Middle frontal gyrus (tissue), 1 donor: ENCODE measurements at regions not wholly inside any gene's neighbourhood (a gene's known extent, or its start where the extent isn't known, plus 50 kb on each side); places are given as distances from the start of the nearest gene placed in this dataset.
"Not testable (repeated sequence)": the region's sequence is repeated elsewhere in the genome, so short reads cannot be mapped to it uniquely, and the experiment has no call there.

Source experiments
- DNase-seq: peaks from one replicate; pipeline ENCODE4 v3.0.0-alpha.2; 2015; ENCODE audit warnings: low spot score; ENCODE audit errors: extremely low spot score

- DNase-seq = no peak
Observed at GRCh38 chr13:80530902-80531301, 190.0 kb upstream of the SPRY2 start.

- DNase-seq = no peak
Observed at GRCh38 chr13:80530191-80530590, 189.3 kb upstream of the SPRY2 start.

GRCh38 chr13:80529734-80530133, 188.8 kb upstream of the SPRY2 start:
- no peak for DNase-seq

- DNase-seq = no peak
Observed at GRCh38 chr13:80528733-80529132, 187.8 kb upstream of the SPRY2 start.

GRCh38 chr13:80527400-80527799, 186.5 kb upstream of the SPRY2 start:
- no peak for DNase-seq

- DNase-seq = no peak
Observed at GRCh38 chr13:80524447-80525215, 183.7 kb upstream of the SPRY2 start.

GRCh38 chr13:80523134-80523533, 182.2 kb upstream of the SPRY2 start:
- no peak for DNase-seq

- not testable (repeated sequence) for DNase-seq
Observed at GRCh38 chr13:80522463-80522862, 181.5 kb upstream of the SPRY2 start.

GRCh38 chr13:80516818-80517348, 176.0 kb upstream of the SPRY2 start:
- DNase-seq = no peak

- no peak for DNase-seq
Observed at GRCh38 chr13:80515296-80515695, 174.4 kb upstream of the SPRY2 start.

GRCh38 chr13:80513196-80513595, 172.3 kb upstream of the SPRY2 start:
- no peak for DNase-seq

- no peak for DNase-seq
Observed at GRCh38 chr13:80510686-80511085, 169.8 kb upstream of the SPRY2 start.

GRCh38 chr13:80509264-80509663, 168.3 kb upstream of the SPRY2 start:
- no peak for DNase-seq

- no peak for DNase-seq
Observed at GRCh38 chr13:80508031-80508430, 167.1 kb upstream of the SPRY2 start.

- DNase-seq = no peak
Observed at GRCh38 chr13:80504453-80504852, 163.5 kb upstream of the SPRY2 start.

GRCh38 chr13:80502359-80502758, 161.4 kb upstream of the SPRY2 start:
- no peak for DNase-seq

GRCh38 chr13:80501556-80501955, 160.6 kb upstream of the SPRY2 start:
- DNase-seq = no peak

GRCh38 chr13:80499536-80500290, 158.8 kb upstream of the SPRY2 start:
- no peak for DNase-seq

GRCh38 chr13:80498433-80498832, 157.5 kb upstream of the SPRY2 start:
- DNase-seq = no peak

GRCh38 chr13:80497978-80498377, 157.1 kb upstream of the SPRY2 start:
- no peak for DNase-seq

- no peak for DNase-seq
Observed at GRCh38 chr13:80497439-80497838, 156.5 kb upstream of the SPRY2 start.

GRCh38 chr13:80496721-80497397, 155.9 kb upstream of the SPRY2 start:
- no peak for DNase-seq
